ENCODE measurements at regions not wholly inside any gene's neighbourhood (a gene's known extent, or its start where the extent isn't known, plus 50 kb on each side); places are given as distances from the start of the nearest gene placed in this dataset.
"Not testable (repeated sequence)": the region's sequence is repeated elsewhere in the genome, so short reads cannot be mapped to it uniquely, and the experiment has no call there.

DNA sequence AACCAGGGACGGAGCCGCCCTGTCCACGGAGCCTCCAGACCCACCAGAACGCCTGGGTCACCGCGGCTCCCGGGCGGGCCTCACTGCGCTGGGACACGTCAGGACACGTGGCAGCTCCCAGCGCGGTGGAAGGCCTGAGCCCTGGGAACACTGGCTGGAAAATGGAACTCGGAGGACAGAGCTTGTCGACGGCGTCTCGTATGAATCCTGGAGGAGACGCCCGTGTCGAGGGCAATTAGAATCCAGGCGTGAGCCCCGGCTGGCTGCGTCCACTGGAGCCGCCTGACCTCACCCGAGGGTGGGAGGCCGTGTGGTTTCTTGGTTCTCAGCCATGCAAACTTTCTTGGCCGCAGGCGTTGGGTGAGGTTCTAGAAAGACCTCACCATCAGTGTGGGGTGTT, 173.9 kb downstream of the LAT start:
- H3K27ac ChIP-seq: peak overlapping the region in 10 of 11 experiments; percentile 27 to 97 (median 88); a peak in 18 of 22 replicates
- no peak for TF ChIP-seq Cebpa-rat (IDR thresholded peaks at IDR 0.05)
- H3K4me2 ChIP-seq: peak overlapping the region in 7 of 11 experiments; percentile 64 to 90 (median 85); a peak in 10 of 22 replicates
- H3K4me3 ChIP-seq: no peak overlapping the region
- H3K4me1 ChIP-seq: peaks cover 41 to 52% (median 51%) of the 10 kb centered on the region in 10 experiments
- H3K9ac ChIP-seq: peak overlapping the region in 2 of 11 experiments; percentile 73 to 79; a peak in 2 of 22 replicates
- H4K20me1 ChIP-seq: no peaks in the 10 kb centered on the region
- H3K36me3 ChIP-seq: no peaks in the 10 kb centered on the region
- H3K27me3 ChIP-seq: 0 out of 22 replicates have a peak, but pooled peaks cover 0 to 7% (median 0%) of the 10 kb centered on the region in 11 experiments
- H3K9me3 ChIP-seq (replicated peaks in 1 of 11): no peaks in the 10 kb centered on the region

DNA sequence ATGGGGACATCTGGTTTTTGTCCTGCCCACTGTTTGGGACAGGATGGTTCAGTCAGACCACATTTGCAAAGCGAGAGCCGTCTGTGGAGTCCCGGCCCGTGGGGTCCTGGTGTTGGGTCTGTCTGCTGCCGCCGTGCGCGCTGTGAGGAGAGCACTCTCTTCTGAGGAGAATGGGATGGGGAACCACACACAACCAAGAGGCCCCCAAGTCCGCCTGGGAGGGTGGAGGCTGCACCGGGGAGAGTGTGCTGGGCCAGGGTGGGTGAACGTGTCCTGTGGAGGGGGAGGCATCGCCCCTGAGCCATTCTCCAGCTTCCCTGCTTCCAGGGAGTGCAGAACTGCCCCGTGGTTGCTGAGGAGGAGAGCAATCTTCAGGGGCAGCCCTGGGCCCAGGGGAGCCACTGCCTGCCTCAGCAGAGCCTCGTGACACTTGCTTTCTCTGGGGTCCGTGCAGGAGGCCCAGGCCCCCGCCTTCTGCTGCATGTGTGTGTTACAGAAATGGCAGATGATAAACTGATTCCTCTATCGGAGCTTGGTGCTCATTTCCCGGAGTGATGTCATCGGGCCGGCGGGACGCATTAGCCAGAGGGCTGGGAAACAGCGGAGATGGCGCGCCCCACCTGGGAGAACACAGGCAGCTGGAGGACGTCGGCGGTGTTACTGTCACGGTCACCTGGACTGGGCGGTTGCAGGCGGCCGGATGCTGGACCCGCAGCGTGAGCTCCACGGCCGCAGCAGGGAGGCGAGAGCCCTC, 173.4 kb downstream of the LAT start:
- not testable (repeated sequence) for H3K36me3 ChIP-seq; H3K27me3 ChIP-seq; H3K4me3 ChIP-seq; H3K9me3 ChIP-seq (replicated peaks in 1 of 11); H4K20me1 ChIP-seq
- H3K27ac ChIP-seq: peak overlapping the region; percentile 75 to 97 (median 87); a peak in 21 of 22 replicates
- peaks cover 47 to 58% (median 56%) of the 10 kb centered on the region in 10 experiments for H3K4me1 ChIP-seq
- peak overlapping the region; percentile 61 to 85 (median 73); a peak in 16 of 22 replicates for H3K9ac ChIP-seq
- peak overlapping the region in 10 of 11 experiments; percentile 51 to 92 (median 86); a peak in 19 of 22 replicates for H3K4me2 ChIP-seq

DNA sequence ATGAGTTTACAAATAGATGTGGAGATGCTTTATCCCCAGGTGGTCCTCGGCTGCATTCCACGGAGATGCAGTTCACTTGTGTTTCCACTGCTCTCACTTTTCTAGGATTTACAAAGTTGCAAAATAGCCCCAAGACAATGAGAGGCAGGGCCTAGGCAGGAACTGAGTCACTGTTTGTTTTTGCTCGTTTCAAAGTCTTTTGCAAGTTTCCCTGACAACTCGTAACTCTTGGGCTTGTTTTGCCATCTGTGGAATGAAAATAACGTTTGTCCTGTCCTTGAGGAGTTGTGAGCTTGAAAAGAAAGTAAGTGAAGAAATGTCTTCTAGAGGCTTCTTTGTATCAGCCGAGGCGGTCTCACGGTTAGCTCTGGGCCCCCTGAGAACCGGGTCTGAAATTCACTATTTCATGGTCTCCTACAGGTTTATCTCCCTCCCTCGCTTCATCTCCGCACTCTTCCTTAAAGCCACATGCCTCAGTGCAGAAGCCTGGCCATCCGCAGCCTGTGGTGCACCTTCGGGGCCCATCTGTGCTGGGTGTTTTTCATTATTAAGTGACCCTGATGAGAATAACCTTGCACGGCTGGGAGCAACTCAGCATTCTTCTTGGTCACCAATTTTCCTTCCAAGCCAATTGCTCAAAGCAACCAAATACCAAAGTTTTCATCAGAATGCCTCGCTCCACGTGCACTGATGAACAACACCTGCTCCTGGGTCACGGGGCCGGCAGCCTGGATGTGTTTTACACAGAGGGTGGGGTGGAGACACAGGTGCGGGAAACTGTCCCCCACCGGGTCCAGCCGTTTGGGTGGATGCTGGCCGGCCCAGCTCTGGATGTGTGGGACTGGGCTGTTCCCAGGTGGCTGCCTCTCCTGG, 172.4 kb downstream of the LAT start:
- H3K36me3 ChIP-seq; H4K20me1 ChIP-seq; H3K9me3 ChIP-seq (replicated peaks in 1 of 11); H3K27me3 ChIP-seq: not testable (repeated sequence)
- Histone ChIP-seq H3K9ac (peak overlapping the region; percentile 61 to 85 (median 73); a peak in 21 of 22 replicates), H3K4me3 (peak overlapping the region in 3 of 10 experiments; percentile 13 to 45 (median 29); a peak in 3 of 20 replicates), H3K4me2 (peak overlapping the region; percentile 45 to 92 (median 85)), H3K27ac (peak overlapping the region; percentile 80 to 97 (median 87)), H3K4me1 (peaks cover 56 to 67% (median 66%) of the 10 kb centered on the region in 10 experiments)
- peak; percentile 39 to 95 (median 86); a peak in 21 of 22 replicates for TF ChIP-seq Cebpa-rat (IDR thresholded peaks at IDR 0.05)

DNA sequence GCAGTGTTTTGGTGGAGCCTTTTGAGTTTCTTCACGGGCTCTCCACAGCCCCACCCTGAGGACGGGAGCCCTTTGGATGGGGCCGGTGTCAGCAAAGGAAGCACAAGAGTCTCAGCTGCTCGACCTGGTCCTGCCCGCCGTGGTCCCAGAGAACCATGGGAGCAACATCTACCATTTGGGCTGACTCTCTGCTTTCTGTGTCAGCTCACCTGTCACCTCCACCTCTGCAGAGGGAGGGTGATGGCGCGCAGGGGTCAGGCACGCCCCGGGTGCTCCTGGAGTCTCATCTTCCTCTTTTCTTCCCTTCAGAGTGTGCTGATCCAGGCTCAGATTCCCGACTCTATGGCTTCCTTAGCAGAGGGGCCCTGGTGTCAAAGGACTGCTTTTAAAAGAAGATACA, 171.7 kb downstream of the LAT start:
- peak overlapping the region in 10 of 11 experiments; percentile 35 to 85 (median 74); a peak in 18 of 22 replicates for H3K9ac ChIP-seq
- 0 out of 22 replicates have a peak, but pooled peaks cover 0 to 7% (median 0%) of the 10 kb centered on the region in 11 experiments for H3K27me3 ChIP-seq
- H3K9me3 ChIP-seq (replicated peaks in 1 of 11): no peaks in the 10 kb centered on the region
- peak overlapping the region; percentile 45 to 92 (median 85) for H3K4me2 ChIP-seq
- H3K4me1 ChIP-seq: peaks cover 64 to 75% (median 71%) of the 10 kb centered on the region in 10 experiments
- H3K36me3 ChIP-seq: no peaks in the 10 kb centered on the region
- no peak for TF ChIP-seq Cebpa-rat (IDR thresholded peaks at IDR 0.05)
- peak overlapping the region in 2 of 10 experiments; percentile 9 to 13; a peak in 3 of 20 replicates for H3K4me3 ChIP-seq
- H3K27ac ChIP-seq: peak overlapping the region; percentile 80 to 97 (median 87); a peak in 21 of 22 replicates
- no peaks in the 10 kb centered on the region for H4K20me1 ChIP-seq

DNA sequence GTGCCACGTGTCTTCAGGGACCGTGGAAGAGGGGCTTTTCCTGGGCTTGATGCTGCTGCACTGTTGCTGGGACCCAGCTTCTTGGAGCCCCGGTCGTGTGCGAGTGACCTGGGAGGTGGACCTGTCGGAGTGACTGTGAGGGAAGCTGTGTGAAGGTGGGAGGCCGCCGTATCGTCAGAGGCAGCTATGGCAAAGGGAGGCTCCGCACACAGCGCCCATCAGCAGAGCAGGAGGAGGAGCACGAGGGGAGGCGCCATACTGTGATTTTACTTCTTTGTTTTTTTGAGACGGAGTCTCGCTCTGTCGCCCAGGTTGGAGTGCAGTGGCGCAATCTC, 171.0 kb downstream of the LAT start:
- Histone ChIP-seq H3K4me2 (peak overlapping the region; percentile 64 to 92 (median 87)), H3K27ac (peak overlapping the region; percentile 23 to 97 (median 87); a peak in 20 of 22 replicates), H3K9ac (peak overlapping the region in 8 of 11 experiments; percentile 18 to 85 (median 42); a peak in 10 of 22 replicates), H3K4me1 (peaks cover 67 to 78% (median 74%) of the 10 kb centered on the region in 10 experiments)
- H3K27me3 ChIP-seq; H3K4me3 ChIP-seq; H3K36me3 ChIP-seq; H4K20me1 ChIP-seq; H3K9me3 ChIP-seq (replicated peaks in 1 of 11): not testable (repeated sequence)

DNA sequence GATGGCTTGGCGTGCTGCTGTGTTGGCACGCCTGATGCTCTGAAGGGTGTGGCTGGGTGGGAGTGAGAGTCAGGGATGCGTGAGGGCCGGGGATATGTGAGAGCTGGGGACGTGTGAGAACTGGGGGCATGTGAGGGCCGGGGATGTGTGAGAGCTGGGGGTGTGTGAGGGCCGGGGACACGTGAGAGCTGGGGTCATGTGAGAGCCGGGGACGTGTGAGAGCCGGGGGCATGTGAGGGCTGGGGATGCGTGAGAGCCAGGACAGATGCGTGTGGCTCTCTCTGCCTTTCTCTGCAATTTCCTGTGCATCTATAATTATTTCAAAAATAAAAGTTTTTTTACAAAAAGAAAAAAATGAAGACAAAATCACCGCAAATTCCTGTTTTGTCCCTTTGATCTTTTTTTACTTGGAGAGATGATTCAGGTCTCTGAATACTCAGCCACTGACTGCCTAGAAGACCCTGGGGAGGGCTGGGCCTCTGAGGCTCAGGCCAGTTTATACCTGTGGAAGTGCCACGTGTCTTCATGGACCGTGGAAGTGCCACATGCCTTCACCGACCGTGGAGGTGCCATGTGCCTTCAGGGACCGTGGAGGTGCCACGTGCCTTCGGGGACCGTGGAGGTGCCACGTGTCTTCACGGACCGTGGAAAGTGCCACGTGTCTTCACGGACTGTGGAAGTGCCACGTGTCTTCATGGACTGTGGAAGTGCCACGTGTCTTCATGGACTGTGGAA, 170.4 kb downstream of the LAT start:
- H3K36me3 ChIP-seq; H4K20me1 ChIP-seq; H3K4me3 ChIP-seq; H3K9me3 ChIP-seq (replicated peaks in 1 of 11); H3K27me3 ChIP-seq: not testable (repeated sequence)
- Histone ChIP-seq H3K4me1 (peaks cover 67 to 78% (median 74%) of the 10 kb centered on the region in 10 experiments), H3K9ac (peak overlapping the region in 9 of 11 experiments; percentile 27 to 85 (median 34); a peak in 11 of 22 replicates), H3K4me2 (peak overlapping the region; percentile 64 to 92 (median 87)), H3K27ac (peak overlapping the region; percentile 23 to 97 (median 87); a peak in 20 of 22 replicates)

DNA sequence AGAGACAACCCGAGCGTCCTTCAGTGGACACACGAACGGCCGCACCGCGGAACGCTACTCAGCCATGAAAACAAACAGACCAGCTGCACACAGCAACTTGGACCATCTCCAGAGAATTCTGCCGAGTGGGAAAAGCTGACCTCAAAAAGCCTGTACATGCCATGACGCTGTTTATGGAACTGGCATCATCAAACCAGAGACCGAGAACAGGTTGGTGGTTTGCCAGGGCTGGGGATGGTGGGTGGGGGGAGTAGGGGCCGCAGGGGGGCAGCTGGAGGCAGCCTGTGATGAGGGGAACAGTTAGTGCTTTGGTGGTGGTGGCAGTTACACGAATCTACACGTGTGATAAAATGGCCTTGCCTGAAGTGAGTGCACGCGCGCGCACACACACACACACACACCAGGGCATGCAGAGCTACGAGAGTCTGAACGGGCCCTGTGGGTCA, 169.8 kb downstream of the LAT start:
- Histone ChIP-seq H3K27ac (peak overlapping the region in 10 of 11 experiments; percentile 80 to 97 (median 88); a peak in 18 of 22 replicates), H4K20me1 (no peaks in the 10 kb centered on the region), H3K4me3 (no peak overlapping the region), H3K9ac (peak overlapping the region in 9 of 11 experiments; percentile 18 to 85 (median 32); a peak in 9 of 22 replicates), H3K27me3 (0 out of 22 replicates have a peak, but pooled peaks cover 0 to 7% (median 0%) of the 10 kb centered on the region in 11 experiments), H3K4me2 (peak overlapping the region; percentile 64 to 92 (median 87)), H3K4me1 (peaks cover 68 to 81% (median 75%) of the 10 kb centered on the region in 10 experiments), H3K36me3 (no peaks in the 10 kb centered on the region), H3K9me3 (replicated peaks in 1 of 11) (no peaks in the 10 kb centered on the region)
- no peak for TF ChIP-seq Cebpa-rat (IDR thresholded peaks at IDR 0.05)

DNA sequence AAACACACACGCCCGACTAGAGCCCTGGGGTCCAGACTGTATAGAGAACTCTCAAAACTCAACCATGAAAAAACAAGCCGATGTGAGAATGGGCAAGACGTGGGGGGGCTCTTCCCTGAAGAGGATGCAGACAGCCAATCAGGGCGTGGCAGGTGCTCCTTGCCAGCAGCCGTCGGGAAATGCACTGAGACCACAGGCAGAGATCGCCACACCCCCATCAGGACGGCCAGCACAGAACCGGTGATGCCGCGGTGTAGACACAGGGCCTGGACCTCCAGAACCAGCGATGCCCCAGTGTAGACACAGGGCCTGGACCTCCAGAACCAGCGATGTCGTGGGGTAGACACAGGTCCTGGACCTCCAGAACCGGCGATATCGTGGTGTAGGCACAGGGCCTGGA, 169.2 kb downstream of the LAT start:
- Histone ChIP-seq H3K36me3 (no peaks in the 10 kb centered on the region), H3K9ac (peak overlapping the region in 9 of 11 experiments; percentile 14 to 85 (median 55); a peak in 9 of 22 replicates), H3K9me3 (replicated peaks in 1 of 11) (no peaks in the 10 kb centered on the region), H3K4me3 (peak overlapping the region in 1 of 10 experiments; percentile 31; a peak in 1 of 20 replicates), H3K4me2 (peak overlapping the region; percentile 64 to 92 (median 87)), H3K27me3 (0 out of 22 replicates have a peak, but pooled peaks cover 0 to 7% (median 0%) of the 10 kb centered on the region in 11 experiments), H4K20me1 (no peaks in the 10 kb centered on the region), H3K4me1 (peaks cover 74 to 87% (median 80%) of the 10 kb centered on the region in 10 experiments), H3K27ac (peak overlapping the region in 10 of 11 experiments; percentile 72 to 97 (median 84); a peak in 17 of 22 replicates)
- no peak for TF ChIP-seq Cebpa-rat (IDR thresholded peaks at IDR 0.05)

DNA sequence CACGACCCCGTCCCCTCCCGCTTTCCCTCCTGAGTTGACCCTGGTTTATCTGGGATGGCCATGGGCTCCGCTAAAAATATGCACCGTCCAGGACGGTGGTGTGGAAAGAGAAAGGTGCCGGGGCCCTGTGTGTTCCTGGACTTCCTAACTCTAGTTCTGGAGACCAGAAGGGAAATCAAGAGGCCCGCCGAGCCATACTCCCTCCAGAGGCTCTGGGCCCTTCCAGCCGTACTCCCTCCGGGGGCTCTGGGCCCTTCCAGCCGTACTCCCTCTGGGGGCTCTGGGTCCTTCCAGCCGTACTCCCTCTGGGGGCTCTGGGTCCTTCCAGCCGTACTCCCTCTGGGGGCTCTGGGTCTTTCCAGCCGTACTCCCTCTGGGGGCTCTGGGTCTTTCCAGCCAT, 168.5 kb downstream of the LAT start:
- not testable (repeated sequence) for H3K36me3 ChIP-seq; H3K9me3 ChIP-seq (replicated peaks in 1 of 11); H4K20me1 ChIP-seq; H3K27me3 ChIP-seq
- peak overlapping the region in 1 of 10 experiments; percentile 31; a peak in 3 of 20 replicates for H3K4me3 ChIP-seq
- H3K9ac ChIP-seq: peak overlapping the region; percentile 37 to 85 (median 59); a peak in 19 of 22 replicates
- peaks cover 77 to 88% (median 85%) of the 10 kb centered on the region in 10 experiments for H3K4me1 ChIP-seq
- peak overlapping the region; percentile 50 to 97 (median 76); a peak in 21 of 22 replicates for H3K27ac ChIP-seq
- H3K4me2 ChIP-seq: peak overlapping the region; percentile 64 to 92 (median 87)

DNA sequence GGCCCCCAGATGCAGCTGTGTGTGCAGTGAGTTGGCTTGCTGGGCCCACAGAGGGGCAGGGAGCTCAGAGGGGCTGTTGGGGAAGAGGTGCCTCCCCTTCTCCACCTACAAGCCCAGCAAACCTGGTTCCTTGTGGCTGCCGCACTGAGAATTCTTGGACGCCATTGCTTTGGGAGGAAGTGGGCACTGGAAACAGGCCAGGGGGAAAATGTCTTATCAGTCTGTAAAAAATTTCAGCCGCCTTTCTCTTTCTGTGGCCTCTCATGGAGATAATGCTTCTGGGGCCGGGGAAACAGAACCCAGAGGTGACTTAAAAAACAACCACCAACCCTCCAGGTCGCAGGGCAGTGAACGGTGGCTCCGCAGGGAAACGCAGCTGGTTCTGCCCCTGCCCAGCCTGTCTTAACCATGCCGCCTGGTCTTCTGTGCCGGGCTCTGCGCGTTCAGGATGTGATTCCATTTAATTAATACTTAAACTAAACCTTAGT, 167.7 kb downstream of the LAT start:
- H3K4me3 ChIP-seq: peak overlapping the region in 2 of 10 experiments; percentile 11 to 20; a peak in 2 of 20 replicates
- H3K4me1 ChIP-seq: peaks cover 74 to 85% (median 82%) of the 10 kb centered on the region in 10 experiments
- peak overlapping the region; percentile 23 to 97 (median 74); a peak in 19 of 22 replicates for H3K27ac ChIP-seq
- peak overlapping the region in 10 of 11 experiments; percentile 46 to 77 (median 68); a peak in 17 of 22 replicates for H3K9ac ChIP-seq
- not testable (repeated sequence) for H3K9me3 ChIP-seq (replicated peaks in 1 of 11); H3K27me3 ChIP-seq; H4K20me1 ChIP-seq; H3K36me3 ChIP-seq
- H3K4me2 ChIP-seq: peak overlapping the region; percentile 64 to 92 (median 87)

Data from BLaER1 treated with 17β-estradiol and CSF1 and Interleukin-3, amounts not matched to agents 10 nM and 100 nM (cell line).